SH-SY5Y (cell line): ENCODE measurements at regions not wholly inside any gene's neighbourhood (a gene's known extent, or its start where the extent isn't known, plus 50 kb on each side); places are given as distances from the start of the nearest gene placed in this dataset.

Experiments
- GATA2 ChIP-seq: IDR thresholded peaks from 2 replicates; pipeline ENCODE4 v1.6.1; 2011; ENCODE audit warnings: mild to moderate bottlenecking, low read depth, low read length
- GATA3 ChIP-seq: IDR thresholded peaks from 2 replicates; pipeline ENCODE4 v1.6.1; 2011; ENCODE audit warnings: low read depth, mild to moderate bottlenecking, low read length, moderate library complexity

GRCh38 chr12:111111681-111112080 is 191.3 kb upstream of the MYL2 start:
- TF ChIP-seq GATA3 (no peak), GATA2 (no peak)
